Epidermal melanocyte (primary cell): ENCODE measurements at regions not wholly inside any gene's neighbourhood (a gene's known extent, or its start where the extent isn't known, plus 50 kb on each side); places are given as distances from the start of the nearest gene placed in this dataset.
"Not testable (repeated sequence)": the region's sequence is repeated elsewhere in the genome, so short reads cannot be mapped to it uniquely, and the experiment has no call there.

Experiments
- DNase-seq: peaks from one replicate; pipeline ENCODE4 v3.0.0; 2011; ENCODE audit warnings: low spot score; ENCODE audit not compliant: insufficient read length

- DNase-seq = not testable (repeated sequence)
Measured at GRCh38 chr1:8118736-8119135, 92.6 kb upstream of the ERRFI1 start.

- DNase-seq = no peak
Measured at GRCh38 chr1:8118031-8118451, 91.9 kb upstream of the ERRFI1 start.

GRCh38 chr1:8116894-8117264, 90.8 kb upstream of the ERRFI1 start:
- peak; percentile 22 for DNase-seq

- no peak for DNase-seq
Measured at GRCh38 chr1:8115769-8116167, 89.7 kb upstream of the ERRFI1 start.

- no peak for DNase-seq
Measured at GRCh38 chr1:8115031-8115768, 89.1 kb upstream of the ERRFI1 start.

GRCh38 chr1:8113262-8114220, 87.4 kb upstream of the ERRFI1 start:
- no peak for DNase-seq

- DNase-seq = no peak
Measured at GRCh38 chr1:8112611-8113261, 86.6 kb upstream of the ERRFI1 start.

GRCh38 chr1:8111560-8111959, 85.5 kb upstream of the ERRFI1 start:
- no peak for DNase-seq

- DNase-seq = no peak
Measured at GRCh38 chr1:8109216-8109615, 83.1 kb upstream of the ERRFI1 start.

- no peak for DNase-seq
Measured at GRCh38 chr1:8107897-8108296, 81.8 kb upstream of the ERRFI1 start.

- no peak for DNase-seq
Measured at GRCh38 chr1:8104278-8105236, 78.4 kb upstream of the ERRFI1 start.

- no peak for DNase-seq
Measured at GRCh38 chr1:8097908-8098307, 71.8 kb upstream of the ERRFI1 start.

GRCh38 chr1:8097077-8097799, 71.1 kb upstream of the ERRFI1 start:
- DNase-seq = no peak

- no peak for DNase-seq
Measured at GRCh38 chr1:8096105-8097011, 70.2 kb upstream of the ERRFI1 start.

- DNase-seq = no peak
Measured at GRCh38 chr1:8095584-8095983, 69.5 kb upstream of the ERRFI1 start.

GRCh38 chr1:8094481-8095241, 68.6 kb upstream of the ERRFI1 start:
- DNase-seq = no peak

GRCh38 chr1:8093221-8093980, 67.3 kb upstream of the ERRFI1 start:
- no peak for DNase-seq

GRCh38 chr1:8092657-8093056, 66.5 kb upstream of the ERRFI1 start:
- DNase-seq = no peak
